H1 (cell line): ENCODE measurements at regions not wholly inside any gene's neighbourhood (a gene's known extent, or its start where the extent isn't known, plus 50 kb on each side); places are given as distances from the start of the nearest gene placed in this dataset.

Source experiments
- CTCF ChIA-PET: fragments of 300-600 bp; sonication (Branson Sonifier 250); formaldehyde crosslinking; loops from one replicate; lab custom pipeline; 2021; ENCODE audit not compliant: partially characterized antibody; lab: Charles Lee
- POLR2A ChIA-PET: fragments of 300-600 bp; sonication (Branson Sonifier 250); formaldehyde crosslinking; loops from one replicate; lab custom pipeline; 2021; ENCODE audit warnings: inconsistent platforms; ENCODE audit not compliant: partially characterized antibody; lab: Charles Lee
- DNase-seq, 2 experiments: peaks; one replicate each; pipeline versions ENCODE4 v3.0.0 to v3.0.0-alpha.2; 2010 to 2022; ENCODE audit warnings: low spot score in 2 of 2, low read depth in 1 of 2, mixed read lengths in 1 of 2
- FAIRE-seq: peaks from 2 replicates; lab custom pipeline; 2011; peaks lifted over from hg19 to GRCh38; lab: Jason Lieb, UNC
- H2AFZ ChIP-seq: 2 replicates; pipeline ENCODE4 v1.8.1; 2012; ENCODE audit warnings: low read length, inconsistent platforms
- H2AK5ac ChIP-seq: 2 replicates; pipeline ENCODE4 v1.6.1; 2013; ENCODE audit warnings: low read depth, low read length
- H2BK120ac ChIP-seq: replicated peaks from 2 replicates; pipeline ENCODE3; 2013; ENCODE audit warnings: low read depth, low read length, inconsistent platforms
- H2BK12ac ChIP-seq: 2 replicates; pipeline ENCODE4 v1.6.1; 2013; ENCODE audit warnings: low read depth, low read length
- H2BK15ac ChIP-seq: 2 replicates; pipeline ENCODE4 v1.6.1; 2013; ENCODE audit warnings: low read length
- H2BK20ac ChIP-seq: 2 replicates; pipeline ENCODE4 v1.6.1; 2013; ENCODE audit warnings: low read length
- H2BK5ac ChIP-seq: 2 replicates; pipeline ENCODE4 v1.6.1; 2013; ENCODE audit warnings: low read depth, low read length
- H3K14ac ChIP-seq: 2 replicates; pipeline ENCODE4 v1.6.1; 2013; ENCODE audit warnings: inconsistent platforms; ENCODE audit not compliant: insufficient read length
- H3K18ac ChIP-seq: 2 replicates; pipeline ENCODE4 v1.6.1; 2013; ENCODE audit warnings: low read length; ENCODE audit errors: extremely low read depth
- H3K23ac ChIP-seq: 2 replicates; pipeline ENCODE4 v1.6.1; 2013; ENCODE audit warnings: inconsistent platforms; ENCODE audit not compliant: insufficient read length
- H3K23me2 ChIP-seq: 2 replicates; pipeline ENCODE4 v1.6.1; 2013; ENCODE audit warnings: low read depth, low read length
- H3K27ac ChIP-seq: 2 replicates; pipeline ENCODE4 v1.6.1; 2011; ENCODE audit warnings: low read depth, low read length, inconsistent platforms
- H3K27me3 ChIP-seq, 4 experiments: replicated peaks in 1 of 4; 1 replicate in 1 of 4; 2 replicates in 3 of 4; pipeline versions ENCODE4 v1.6.1 to v1.8.1; 2011 to 2013; ENCODE audit warnings: low read length in 3 of 4, mild to moderate bottlenecking in 3 of 4, inconsistent platforms in 2 of 4, mixed read lengths in 2 of 4, moderate library complexity in 1 of 4; ENCODE audit not compliant: control insufficient read depth in 3 of 4, insufficient read depth in 3 of 4; ENCODE audit errors: extremely low read depth in 1 of 4
- H3K36me3 ChIP-seq, 4 experiments: 2 replicates each; pipeline versions ENCODE4 v1.6.1 to v1.8.1; 2011 to 2013; ENCODE audit warnings: mild to moderate bottlenecking in 4 of 4, low read length in 3 of 4, moderate library complexity in 2 of 4, control low read depth in 1 of 4, inconsistent platforms in 1 of 4; ENCODE audit not compliant: insufficient read depth in 4 of 4, control insufficient read depth in 2 of 4
- H3K4ac ChIP-seq: replicated peaks from 2 replicates; pipeline ENCODE3; 2013; ENCODE audit warnings: low read length, low read depth, mixed read lengths, inconsistent platforms; ENCODE audit not compliant: insufficient read length
- H3K4me1 ChIP-seq, 4 experiments: replicated peaks in 1 of 4; 1 replicate in 1 of 4; 2 replicates in 3 of 4; pipeline versions ENCODE4 v1.6.1 to v1.8.1; 2011 to 2013; ENCODE audit warnings: low read length in 3 of 4, inconsistent platforms in 2 of 4, mixed read lengths in 1 of 4; ENCODE audit not compliant: insufficient read depth in 4 of 4, control insufficient read depth in 3 of 4
- H3K4me2 ChIP-seq, 2 experiments: 2 replicates each; pipeline versions ENCODE4 v1.6.1 to v1.8.1; 2011 to 2013; ENCODE audit warnings: low read depth in 2 of 2, low read length in 2 of 2, control low read depth in 1 of 2, inconsistent platforms in 1 of 2, mild to moderate bottlenecking in 1 of 2; ENCODE audit not compliant: insufficient read depth in 1 of 2
- H3K4me3 ChIP-seq, 4 experiments: fragments of 200-600, 300-600 bp in 1 of 4; sonication (generic), shearing (Covaris generic), sonication (Bioruptor Twin) in 1 of 4; 2 replicates each; pipeline versions ENCODE4 v1.5.1 to v1.8.1; 2011 to 2016; ENCODE audit warnings: low read length in 4 of 4, low read depth in 3 of 4, control low read depth in 2 of 4, inconsistent platforms in 2 of 4, mild to moderate bottlenecking in 2 of 4, mixed read lengths in 1 of 4, moderate library complexity in 1 of 4; ENCODE audit not compliant: insufficient read depth in 2 of 4; ENCODE audit errors: extremely low read depth in 1 of 4
- H3K56ac ChIP-seq: replicated peaks from 2 replicates; pipeline ENCODE3; 2013; ENCODE audit warnings: low read depth, mild to moderate bottlenecking, mixed read lengths, low read length, inconsistent platforms; ENCODE audit not compliant: insufficient read length
- H3K79me1 ChIP-seq: 2 replicates; pipeline ENCODE4 v1.6.1; 2013; ENCODE audit warnings: low read depth, low read length, control low read depth
- H3K79me2 ChIP-seq, 2 experiments: 2 replicates each; pipeline versions ENCODE4 v1.6.1 to v1.8.1; 2012 to 2013; ENCODE audit warnings: low read length in 2 of 2, mild to moderate bottlenecking in 2 of 2, inconsistent platforms in 1 of 2; ENCODE audit not compliant: insufficient read depth in 2 of 2, control insufficient read depth in 1 of 2
- H3K9ac ChIP-seq, 4 experiments: replicated peaks in 1 of 4; 1 replicate in 1 of 4; 2 replicates in 3 of 4; pipeline versions ENCODE4 v1.6.1 to v1.8.1; 2011 to 2013; ENCODE audit warnings: low read depth in 3 of 4, low read length in 3 of 4, control low read depth in 2 of 4, mild to moderate bottlenecking in 2 of 4, moderate library complexity in 2 of 4, inconsistent platforms in 1 of 4; ENCODE audit errors: extremely low read depth in 1 of 4
- H3K9me3 ChIP-seq, 2 experiments: 2 replicates each; pipeline versions ENCODE4 v1.6.1 to v1.8.1; 2012 to 2013; ENCODE audit warnings: mild to moderate bottlenecking in 2 of 2, moderate library complexity in 2 of 2, control low read depth in 1 of 2, inconsistent platforms in 1 of 2, low read depth in 1 of 2, low read length in 1 of 2, mixed read lengths in 1 of 2; ENCODE audit not compliant: insufficient read depth in 2 of 2
- H4K20me1 ChIP-seq, 2 experiments: replicated peaks in 1 of 2; 2 replicates each; pipeline versions ENCODE3 to v1.8.1; 2011 to 2013; ENCODE audit warnings: inconsistent platforms in 2 of 2, low read length in 2 of 2, mild to moderate bottlenecking in 1 of 2; ENCODE audit not compliant: insufficient read depth in 2 of 2, control insufficient read depth in 1 of 2
- H4K5ac ChIP-seq: 2 replicates; pipeline ENCODE4 v1.6.1; 2013; ENCODE audit warnings: low read length, low read depth, mixed read lengths, inconsistent platforms; ENCODE audit not compliant: insufficient read length
- H4K8ac ChIP-seq: 2 replicates; pipeline ENCODE4 v1.8.0; 2013; ENCODE audit warnings: mild to moderate bottlenecking, moderate library complexity, low read length, inconsistent platforms; ENCODE audit not compliant: insufficient read depth; ENCODE audit errors: extremely low read depth
- H4K91ac ChIP-seq: replicated peaks from 2 replicates; pipeline ENCODE3; 2013; ENCODE audit warnings: low read length, mixed read lengths, inconsistent platforms; ENCODE audit not compliant: insufficient read length
- CBX5 ChIP-seq: fragments of 300-800, 300-1000 bp; sonication (generic); IDR thresholded peaks from 2 replicates; pipeline ENCODE4 v1.7.1; 2016; ENCODE audit warnings: antibody characterized with exemption, low read length, low read depth
- CHD1 ChIP-seq: IDR thresholded peaks from 2 replicates; pipeline ENCODE4 v1.6.1; 2012; ENCODE audit warnings: low read depth, low read length, improper control_type of control experiment
- KDM4A ChIP-seq: IDR thresholded peaks from one replicate; pipeline ENCODE4 v1.7.1; 2012; ENCODE audit warnings: low read depth, mild to moderate bottlenecking, moderate library complexity, low read length, inconsistent platforms; ENCODE audit not compliant: severe bottlenecking
- WGBS, 2 experiments: shearing (Covaris generic) in 1 of 2; methylation state at CpG; one replicate each; pipeline versions ENCODE4 v1.1.6 to v1.1.7; 2013 to 2015; ENCODE audit warnings: low lambda C conversion rate in 2 of 2, mixed read lengths in 2 of 2, inconsistent platforms in 1 of 2, low coverage in 1 of 2, missing lambda C conversion rate in 1 of 2; ENCODE audit not compliant: insufficient replicate concordance in 2 of 2, insufficient coverage in 1 of 2, insufficient read length in 1 of 2; ENCODE audit errors: extremely low coverage in 1 of 2, missing lambda C conversion rate in 1 of 2; 5-methylcytosine and 5-hydroxymethylcytosine counted together

DNA sequence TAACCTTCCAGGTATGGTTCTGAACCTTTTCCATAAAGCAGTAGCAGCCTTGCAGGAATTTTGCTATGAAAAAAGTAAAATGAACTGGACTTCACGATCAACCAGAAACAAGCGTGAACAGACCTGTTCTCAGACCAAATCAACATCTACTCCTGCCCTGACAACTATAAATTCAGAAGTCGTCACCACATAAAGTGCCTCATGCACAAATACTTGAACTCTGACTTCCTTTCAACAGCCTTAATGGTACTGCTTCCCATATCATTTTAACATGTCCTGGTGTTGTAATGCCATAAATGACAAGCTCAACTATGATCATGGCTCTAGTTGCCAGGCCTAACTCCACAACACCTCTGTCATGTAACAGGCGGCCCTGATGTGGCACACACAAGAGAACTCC lies 262.4 kb downstream of the MTX2 start:
- H2AFZ ChIP-seq, result no peak overlapping the region
- no peaks in the 10 kb centered on the region for H3K23me2 ChIP-seq
- H4K20me1 ChIP-seq, result no peaks in the 10 kb centered on the region
- no peak overlapping the region for H2AK5ac ChIP-seq
- no peak overlapping the region for H2BK5ac ChIP-seq
- H3K9ac ChIP-seq, result no peak overlapping the region
- H3K56ac ChIP-seq, result no peak overlapping the region
- no peak overlapping the region for H2BK15ac ChIP-seq
- no peak for DNase-seq
- H4K8ac ChIP-seq, result no peak overlapping the region
- 80% methylated on average over 4 of the region's 4 CpGs; no CpG with 5 or more reads in 1 of the 2 experiments for WGBS, 2 experiments
- no peak overlapping the region for H3K4me2 ChIP-seq
- H3K18ac ChIP-seq, result no peak overlapping the region
- H2BK20ac ChIP-seq, result no peak overlapping the region
- no peak overlapping the region for H2BK12ac ChIP-seq
- no peaks in the 10 kb centered on the region for H3K79me2 ChIP-seq
- CTCF ChIA-PET, result interaction anchor here (1.1 to 3.3 kb wide), 3 partner anchors 12 to 118 kb away, joined by 3 to 10 read pairs (median 4); no protein-coding TSS in a partner anchor
- no peak overlapping the region for H4K5ac ChIP-seq
- H3K4me3 ChIP-seq, result no peak overlapping the region
- no peak for FAIRE-seq
- H3K4ac ChIP-seq, result no peak overlapping the region
- H3K4me1 ChIP-seq, result peaks cover 0 to 2% (median 0%) of the 10 kb centered on the region in 4 experiments; a peak in 2 of 7 replicates
- no peak overlapping the region for H3K23ac ChIP-seq
- no peak overlapping the region for H3K14ac ChIP-seq
- H3K9me3 ChIP-seq, result no peaks in the 10 kb centered on the region
- H4K91ac ChIP-seq, result no peak overlapping the region
- H3K79me1 ChIP-seq, result no peaks in the 10 kb centered on the region
- H2BK120ac ChIP-seq, result no peak overlapping the region
- TF ChIP-seq CHD1, result no peak
- no peak for TF ChIP-seq KDM4A
- no peak for TF ChIP-seq CBX5
- H3K27ac ChIP-seq, result no peak overlapping the region
- peaks cover 0 to 1% (median 0%) of the 10 kb centered on the region in 4 experiments; a peak in 1 of 7 replicates for H3K27me3 ChIP-seq
- no peaks in the 10 kb centered on the region for H3K36me3 ChIP-seq
- POLR2A ChIA-PET, result no interaction called here
